GM23248 (cell line): ENCODE measurements at regions not wholly inside any gene's neighbourhood (a gene's known extent, or its start where the extent isn't known, plus 50 kb on each side); places are given as distances from the start of the nearest gene placed in this dataset.
"Not testable (repeated sequence)": the region's sequence is repeated elsewhere in the genome, so short reads cannot be mapped to it uniquely, and the experiment has no call there.

Experiments used
- DNase-seq: peaks from one replicate; pipeline ENCODE4 v3.0.0-alpha.2; 2015
- H2AFZ ChIP-seq: fragments of 200-600 bp; sonication (generic); 2 replicates; pipeline ENCODE4 v1.6.1; 2016; ENCODE audit warnings: antibody characterized with exemption
- H3F3A ChIP-seq: fragments of 200-600 bp; sonication (generic); 2 replicates; pipeline ENCODE4 v1.6.1; 2016; ENCODE audit warnings: mild to moderate bottlenecking, antibody characterized with exemption, mixed run types; ENCODE audit not compliant: insufficient read depth
- H3K27ac ChIP-seq: fragments of 200-600 bp; sonication (generic); 2 replicates; pipeline ENCODE4 v1.5.1; 2016; ENCODE audit warnings: mild to moderate bottlenecking
- H3K27me3 ChIP-seq: fragments of 200-600 bp; sonication (generic); replicated peaks from 2 replicates; pipeline ENCODE4 v1.6.1; 2016; ENCODE audit warnings: mild to moderate bottlenecking; ENCODE audit not compliant: insufficient read depth
- H3K36me3 ChIP-seq: fragments of 200-600 bp; sonication (generic); 2 replicates; pipeline ENCODE4 v1.6.1; 2016; ENCODE audit warnings: low read depth, mild to moderate bottlenecking
- H3K4me1 ChIP-seq: fragments of 200-600 bp; sonication (generic); 2 replicates; pipeline ENCODE4 v1.6.1; 2016; ENCODE audit warnings: mild to moderate bottlenecking; ENCODE audit not compliant: insufficient read depth
- H3K4me2 ChIP-seq: fragments of 200-600 bp; sonication (generic); one replicate; pipeline ENCODE4 v1.6.1; 2016; ENCODE audit warnings: mild to moderate bottlenecking; ENCODE audit not compliant: unreplicated experiment
- H3K4me3 ChIP-seq: fragments of 200-600 bp; sonication (generic); 2 replicates; pipeline ENCODE4 v1.5.1; 2016; ENCODE audit warnings: mild to moderate bottlenecking
- H3K79me2 ChIP-seq: fragments of 200-600 bp; sonication (generic); 2 replicates; pipeline ENCODE4 v1.6.1; 2016; ENCODE audit warnings: mild to moderate bottlenecking; ENCODE audit not compliant: insufficient read depth
- H3K9ac ChIP-seq: fragments of 200-600 bp; sonication (generic); 2 replicates; pipeline ENCODE4 v1.6.1; 2016; ENCODE audit warnings: mild to moderate bottlenecking
- H3K9me2 ChIP-seq: fragments of 200-600 bp; sonication (generic); 2 replicates; pipeline ENCODE4 v1.6.1; 2016; ENCODE audit warnings: mixed run types, mild to moderate bottlenecking, moderate library complexity; ENCODE audit not compliant: insufficient read depth
- H3K9me3 ChIP-seq: fragments of 200-600 bp; sonication (generic); one replicate; pipeline ENCODE4 v1.6.1; 2017; ENCODE audit warnings: low read depth
- H4K20me1 ChIP-seq: fragments of 200-600 bp; sonication (generic); 2 replicates; pipeline ENCODE4 v1.6.0; 2016; ENCODE audit not compliant: insufficient read depth
- EZH2 ChIP-seq: fragments of 200-600 bp; sonication (generic); IDR thresholded peaks from 2 replicates; pipeline ENCODE4 v1.6.1; 2018; ENCODE audit warnings: antibody characterized with exemption, mild to moderate bottlenecking; ENCODE audit not compliant: insufficient read depth, poor library complexity, severe bottlenecking
- EZH2phosphoT487 ChIP-seq: fragments of 200-600 bp; sonication (generic); IDR thresholded peaks from 2 replicates; pipeline ENCODE4 v1.6.1; 2018; ENCODE audit warnings: antibody characterized with exemption, moderate library complexity, mild to moderate bottlenecking, low read depth; ENCODE audit not compliant: insufficient read depth
- WGBS, 2 experiments: methylation state at CpG; one replicate each; pipeline ENCODE4 v1.1.6; 2015 to 2017; ENCODE audit warnings: low lambda C conversion rate in 2 of 2, low coverage in 1 of 2; ENCODE audit errors: missing lambda C conversion rate in 2 of 2; 5-methylcytosine and 5-hydroxymethylcytosine counted together
- in situ Hi-C: fragments of 300-500 bp; cut with MboI; formaldehyde crosslinking; loops from 2 replicates; pipeline ENCODE4 v1.15.0; 2020

DNA sequence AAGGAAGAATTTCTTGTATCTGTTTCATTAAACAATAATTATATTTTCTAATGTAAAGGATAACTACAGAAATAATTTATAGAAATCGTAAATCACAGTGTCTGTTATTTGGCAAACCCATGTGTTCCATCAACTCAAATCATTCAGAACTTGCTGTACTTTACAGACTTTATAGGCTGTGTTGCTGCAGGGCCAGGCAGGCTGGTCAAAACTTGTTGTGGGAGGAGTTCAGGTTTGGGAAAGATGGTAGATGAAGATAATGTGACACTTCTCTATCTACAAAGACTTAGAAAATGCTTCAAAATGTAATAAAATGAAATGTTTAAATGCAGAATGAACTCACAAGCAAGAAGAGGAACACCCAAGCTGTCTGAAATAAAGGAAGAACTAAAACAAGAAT, 183.4 kb downstream of the SEMA6D start:
- Histone ChIP-seq H3K27me3 (no peaks in the 10 kb centered on the region), H3K79me2 (no peaks in the 10 kb centered on the region), H3K27ac (no peak overlapping the region), H3K36me3 (no peaks in the 10 kb centered on the region), H3K4me2 (no peak overlapping the region), H3K4me1 (no peaks in the 10 kb centered on the region), H3K9me3 (no peaks in the 10 kb centered on the region), H2AFZ (no peak overlapping the region), H3K9ac (no peak overlapping the region), H3K9me2 (no peaks in the 10 kb centered on the region), H4K20me1 (no peaks in the 10 kb centered on the region), H3K4me3 (no peak overlapping the region), H3F3A (no peaks in the 10 kb centered on the region)
- TF ChIP-seq EZH2phosphoT487, result no peak
- TF ChIP-seq EZH2, result no peak
- DNase-seq, result no peak
- 5 to 10% methylated on average over 1 of the region's 1 CpG for WGBS, 2 experiments
- in situ Hi-C loops, result no loop called here

GRCh38 chr15:47903368-47903767, 186.1 kb downstream of the SEMA6D start:
- no peaks in the 10 kb centered on the region for H3K4me1 ChIP-seq
- no peaks in the 10 kb centered on the region for H4K20me1 ChIP-seq
- TF ChIP-seq EZH2 (no peak), EZH2phosphoT487 (no peak)
- no peaks in the 10 kb centered on the region for H3K36me3 ChIP-seq
- no peak overlapping the region for H3K27ac ChIP-seq
- no peak for DNase-seq
- no peak overlapping the region for H3K4me2 ChIP-seq
- H3K79me2 ChIP-seq, result no peaks in the 10 kb centered on the region
- no peaks in the 10 kb centered on the region for H3K9me2 ChIP-seq
- no peak overlapping the region for H3K4me3 ChIP-seq
- H3K9ac ChIP-seq, result no peak overlapping the region
- H3K9me3 ChIP-seq, result no peaks in the 10 kb centered on the region
- in situ Hi-C loops, result no loop called here
- H3K27me3 ChIP-seq, result no peaks in the 10 kb centered on the region
- no peak overlapping the region for H2AFZ ChIP-seq
- no peaks in the 10 kb centered on the region for H3F3A ChIP-seq

DNA sequence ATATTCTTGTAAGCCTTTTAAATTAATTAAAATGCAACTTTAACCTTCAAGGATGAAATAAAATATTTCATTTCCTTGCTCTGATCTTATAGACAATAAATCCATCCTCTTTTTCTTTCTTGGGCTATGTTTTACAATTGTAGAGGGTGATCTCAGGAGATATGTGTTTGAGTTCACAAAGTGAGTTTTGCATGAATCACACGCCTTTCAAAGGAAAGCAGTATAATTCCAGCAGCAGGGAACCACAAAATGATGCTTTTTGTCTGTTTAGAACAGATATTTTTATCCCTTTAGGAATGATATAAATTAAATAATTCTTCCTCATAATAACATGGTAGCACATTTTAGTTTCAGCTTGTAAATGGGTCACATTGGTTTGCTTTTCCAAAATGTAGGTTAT, 191.2 kb downstream of the SEMA6D start:
- H3K9me3 ChIP-seq, result no peaks in the 10 kb centered on the region
- no peak for DNase-seq
- no peaks in the 10 kb centered on the region for H3K9me2 ChIP-seq
- no peak overlapping the region for H3K4me2 ChIP-seq
- H2AFZ ChIP-seq, result no peak overlapping the region
- TF ChIP-seq EZH2 (no peak), EZH2phosphoT487 (no peak)
- no peaks in the 10 kb centered on the region for H3K79me2 ChIP-seq
- no peak overlapping the region for H3K4me3 ChIP-seq
- in situ Hi-C loops, result no loop called here
- no peaks in the 10 kb centered on the region for H3K36me3 ChIP-seq
- no peaks in the 10 kb centered on the region for H3K4me1 ChIP-seq
- no peaks in the 10 kb centered on the region for H3K27me3 ChIP-seq
- no peak overlapping the region for H3K9ac ChIP-seq
- H4K20me1 ChIP-seq, result no peaks in the 10 kb centered on the region
- no peak overlapping the region for H3K27ac ChIP-seq
- H3F3A ChIP-seq, result no peaks in the 10 kb centered on the region
- WGBS, 2 experiments, result 12 to 17% methylated on average over 1 of the region's 1 CpG

DNA sequence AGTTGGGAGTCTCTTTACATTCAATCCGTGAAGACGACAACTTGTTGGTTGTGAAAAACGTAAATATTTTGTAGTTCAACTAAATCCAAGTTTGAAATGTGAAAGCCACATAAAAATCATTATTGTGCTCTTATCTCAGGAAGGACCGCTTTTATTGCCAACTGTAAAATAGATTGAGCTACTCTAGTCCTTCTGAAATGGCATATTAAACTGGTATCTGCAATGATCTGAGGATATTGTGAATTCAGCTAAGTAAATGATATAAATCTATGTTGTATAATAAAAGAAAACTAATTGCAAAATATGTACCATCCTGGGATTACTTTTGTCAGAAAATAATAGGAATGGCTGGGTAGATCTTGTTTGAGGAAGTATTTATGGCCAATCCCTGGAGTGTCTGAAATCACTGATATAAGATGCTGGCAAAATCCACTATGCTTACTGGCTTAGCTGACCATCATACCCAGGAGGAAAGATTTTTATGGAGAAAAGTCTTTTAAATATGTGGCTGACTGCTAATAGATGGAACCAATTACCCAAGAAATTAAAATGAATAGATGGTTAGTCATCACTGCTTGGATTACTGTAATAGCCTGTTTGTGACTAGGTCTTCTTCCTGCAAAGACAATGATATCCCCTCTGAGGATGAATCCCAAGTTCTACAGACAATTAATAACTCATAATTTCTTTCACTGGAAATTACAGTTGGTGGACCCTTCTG, 191.8 kb downstream of the SEMA6D start:
- H3K4me1 ChIP-seq, result no peaks in the 10 kb centered on the region
- in situ Hi-C loops, result no loop called here
- H3K79me2 ChIP-seq, result no peaks in the 10 kb centered on the region
- no peak overlapping the region for H3K4me2 ChIP-seq
- H3F3A ChIP-seq, result no peaks in the 10 kb centered on the region
- H3K9ac ChIP-seq, result no peak overlapping the region
- no peaks in the 10 kb centered on the region for H4K20me1 ChIP-seq
- H2AFZ ChIP-seq, result no peak overlapping the region
- H3K9me2 ChIP-seq, result no peaks in the 10 kb centered on the region
- peak; percentile 6 for DNase-seq
- TF ChIP-seq EZH2phosphoT487 (no peak), EZH2 (no peak)
- no peak overlapping the region for H3K4me3 ChIP-seq
- H3K27me3 ChIP-seq, result no peaks in the 10 kb centered on the region
- no peak overlapping the region for H3K27ac ChIP-seq
- H3K9me3 ChIP-seq, result no peaks in the 10 kb centered on the region
- 70 to 79% methylated on average over 4 of the region's 4 CpGs for WGBS, 2 experiments
- no peaks in the 10 kb centered on the region for H3K36me3 ChIP-seq

- H3K4me3 ChIP-seq, DNase-seq, H3K4me1 ChIP-seq, H3K9me2 ChIP-seq, H3K79me2 ChIP-seq, H3K9me3 ChIP-seq, H4K20me1 ChIP-seq, H3K36me3 ChIP-seq, H3K9ac ChIP-seq, H3K27ac ChIP-seq, H3K4me2 ChIP-seq, H2AFZ ChIP-seq, H3K27me3 ChIP-seq, in situ Hi-C loops, H3F3A ChIP-seq: not testable (repeated sequence)
- 81 to 87% methylated on average over 6 of the region's 6 CpGs for WGBS, 2 experiments
Measured at GRCh38 chr15:47912910-47913309, 195.6 kb downstream of the SEMA6D start.
